ENCODE measurements at regions not wholly inside any gene's neighbourhood (a gene's known extent, or its start where the extent isn't known, plus 50 kb on each side); places are given as distances from the start of the nearest gene placed in this dataset.

GRCh38 chr1:218679391-218679790, 334.3 kb downstream of the TGFB2 start:
- Histone ChIP-seq H4K20me1 (ENCODE audit: insufficient read depth, low read length) (no peaks in the 10 kb centered on the region), H3K36me3 (replicated peaks in 1 of 2; ENCODE audit: control insufficient read depth in 1 of 2, insufficient read depth in 2 of 2, low read length in 2 of 2) (no peaks in the 10 kb centered on the region), H3K27me3 (ENCODE audit: control insufficient read depth in 1 of 2, insufficient read depth in 2 of 2, low read length in 2 of 2) (no peaks in the 10 kb centered on the region), H3K4me2 (ENCODE audit: low read depth, low read length) (no peak overlapping the region), H3K27ac (ENCODE audit: extremely low read length, insufficient read depth, low read length) (no peak overlapping the region), H3K79me2 (ENCODE audit: insufficient read depth, low read length) (no peaks in the 10 kb centered on the region), H3K4me3 (replicated peaks in 1 of 3; ENCODE audit: insufficient read depth in 1 of 3, low read depth in 2 of 3, low read length in 3 of 3) (no peak overlapping the region), H3K9ac (ENCODE audit: insufficient read depth, low read depth, low read length) (no peak overlapping the region), H2AFZ (ENCODE audit: low read length) (no peak overlapping the region), H3K4me1 (ENCODE audit: insufficient read depth, low read length) (no peaks in the 10 kb centered on the region), H3K9me3 (ENCODE audit: low read length) (no peaks in the 10 kb centered on the region)
- no peak for DNase-seq (ENCODE audit: low spot score)
- intact Hi-C loops (cut with micrococcal nuclease; ENCODE audit: unreplicated experiment) (no loop called here), in situ Hi-C loops (cut with HindIII; ENCODE audit: extremely low pct_ligation_motif_present, low pct_unique_long_range_greater_than_20kb) (no loop called here)
- BruUV-seq (replicated peaks) = no TSS peak
- FAIRE-seq = no peak
- WGBS (ENCODE audit: low lambda C conversion rate) = 20% methylated on average over 2 of the region's 2 CpGs
- no peak for TF ChIP-seq BCL3 (CRISPR knock-in tag; IDR thresholded peaks at IDR 0.05)
- TF ChIP-seq RARA (CRISPR knock-in tag; IDR thresholded peaks at IDR 0.05) = no peak
- TF ChIP-seq ZBTB7B (CRISPR knock-in tag; IDR thresholded peaks at IDR 0.05) = no peak
- TF ChIP-seq KAT7 (CRISPR knock-in tag; IDR thresholded peaks at IDR 0.05; ENCODE audit: borderline replicate concordance) = no peak
- TF ChIP-seq RCOR2 (CRISPR knock-in tag; IDR thresholded peaks at IDR 0.05) = no peak
- TF ChIP-seq PCBP2 (optimal IDR thresholded peaks at IDR 0.05; ENCODE audit: low read depth, low read length, poor library complexity, severe bottlenecking) = no peak
- TF ChIP-seq CBFB (CRISPR knock-in tag; IDR thresholded peaks at IDR 0.05) = no peak
- no peak for TF ChIP-seq ARID3A (IDR thresholded peaks at IDR 0.05; ENCODE audit: low read depth, low read length)
- no peak for TF ChIP-seq FOXJ3 (CRISPR knock-in tag; IDR thresholded peaks at IDR 0.05; ENCODE audit: borderline replicate concordance)
- TF ChIP-seq ZNF781 (CRISPR knock-in tag; IDR thresholded peaks at IDR 0.05; ENCODE audit: borderline replicate concordance, not compliant biosample characterization) = no peak
- no peak for TF ChIP-seq SP140L (CRISPR knock-in tag; IDR thresholded peaks at IDR 0.05; ENCODE audit: borderline replicate concordance)
- TF ChIP-seq MYC (CRISPR knock-in tag; IDR thresholded peaks at IDR 0.05; ENCODE audit: borderline replicate concordance) = no peak
- no peak for TF ChIP-seq ZBTB1 (CRISPR knock-in tag; IDR thresholded peaks at IDR 0.05; ENCODE audit: borderline replicate concordance)
- TF ChIP-seq ZNF160 (CRISPR knock-in tag; IDR thresholded peaks at IDR 0.05) = no peak
- POLR2A ChIA-PET = no interaction called here
- ATAC-seq = no peak
- CTCF ChIA-PET (ENCODE audit: low intra/inter-chr PET ratio, low total read pairs) = no interaction called here

Measured in HepG2 (cell line).